Calu3 (cell line): ENCODE measurements at regions not wholly inside any gene's neighbourhood (a gene's known extent, or its start where the extent isn't known, plus 50 kb on each side); places are given as distances from the start of the nearest gene placed in this dataset.

Experiments used
- BruUV-seq: library from RNA; stranded (reverse); fragments of 400-500 nt; replicated peaks from 2 replicates; lab custom pipeline; 2021; lab: Mats Ljungman, UMichigan
- CTCF ChIA-PET: fragments of 300-600 bp; sonication (Branson Sonifier 250); formaldehyde crosslinking; loops from one replicate; lab custom pipeline; 2022; ENCODE audit warnings: antibody characterized with exemption; lab: Charles Lee
- DNase-seq: peaks from one replicate; pipeline ENCODE4 v3.0.0; 2022
- H3K27ac Mint-ChIP-seq: one replicate; pipeline ENCODE4 v1.8.0; 2022; ENCODE audit warnings: mixed read lengths; ENCODE audit not compliant: unreplicated experiment
- H3K27me3 Mint-ChIP-seq: one replicate; pipeline ENCODE4 v1.8.0; 2022; ENCODE audit warnings: mixed read lengths; ENCODE audit not compliant: unreplicated experiment
- H3K36me3 Mint-ChIP-seq: one replicate; pipeline ENCODE4 v1.8.0; 2022; ENCODE audit warnings: mild to moderate bottlenecking, moderate library complexity, mixed read lengths; ENCODE audit not compliant: insufficient read depth, unreplicated experiment
- H3K4me1 Mint-ChIP-seq: one replicate; pipeline ENCODE4 v1.8.0; 2022; ENCODE audit warnings: mild to moderate bottlenecking, low read depth, mixed read lengths; ENCODE audit not compliant: unreplicated experiment
- H3K4me3 Mint-ChIP-seq: one replicate; pipeline ENCODE4 v1.8.0; 2022; ENCODE audit warnings: mild to moderate bottlenecking, low read depth, moderate library complexity, mixed read lengths; ENCODE audit not compliant: unreplicated experiment
- H3K9me3 Mint-ChIP-seq: one replicate; pipeline ENCODE4 v1.8.0; 2022; ENCODE audit warnings: low read depth, mixed read lengths; ENCODE audit not compliant: unreplicated experiment
- intact Hi-C: fragments of 100-400 bp; cut with micrococcal nuclease; formaldehyde crosslinking; loops from one replicate; pipeline ENCODE4 v1.10.0; 2022; ENCODE audit not compliant: unreplicated experiment
- TF ChIP-seq, protein P1 (sequence below): fragments of 200-600 bp; IDR thresholded peaks from one replicate; pipeline ENCODE4 v1.8.0; 2022; ENCODE audit warnings: antibody characterized with exemption; ENCODE audit not compliant: unreplicated experiment

GRCh38 chr7:10211016-10211415 is 762.7 kb upstream of the PHF14 start:
- Mint-ChIP-seq H3K4me1 (no peaks in the 10 kb centered on the region), H3K36me3 (peaks cover 5% of the 10 kb centered on the region), H3K4me3 (no peak overlapping the region), H3K27me3 (no peaks in the 10 kb centered on the region), H3K9me3 (peaks cover 7% of the 10 kb centered on the region), H3K27ac (no peak overlapping the region)
- no peak for DNase-seq
- CTCF ChIA-PET, result no interaction called here
- intact Hi-C loops, result no loop called here
- TF ChIP-seq, protein P1, sequence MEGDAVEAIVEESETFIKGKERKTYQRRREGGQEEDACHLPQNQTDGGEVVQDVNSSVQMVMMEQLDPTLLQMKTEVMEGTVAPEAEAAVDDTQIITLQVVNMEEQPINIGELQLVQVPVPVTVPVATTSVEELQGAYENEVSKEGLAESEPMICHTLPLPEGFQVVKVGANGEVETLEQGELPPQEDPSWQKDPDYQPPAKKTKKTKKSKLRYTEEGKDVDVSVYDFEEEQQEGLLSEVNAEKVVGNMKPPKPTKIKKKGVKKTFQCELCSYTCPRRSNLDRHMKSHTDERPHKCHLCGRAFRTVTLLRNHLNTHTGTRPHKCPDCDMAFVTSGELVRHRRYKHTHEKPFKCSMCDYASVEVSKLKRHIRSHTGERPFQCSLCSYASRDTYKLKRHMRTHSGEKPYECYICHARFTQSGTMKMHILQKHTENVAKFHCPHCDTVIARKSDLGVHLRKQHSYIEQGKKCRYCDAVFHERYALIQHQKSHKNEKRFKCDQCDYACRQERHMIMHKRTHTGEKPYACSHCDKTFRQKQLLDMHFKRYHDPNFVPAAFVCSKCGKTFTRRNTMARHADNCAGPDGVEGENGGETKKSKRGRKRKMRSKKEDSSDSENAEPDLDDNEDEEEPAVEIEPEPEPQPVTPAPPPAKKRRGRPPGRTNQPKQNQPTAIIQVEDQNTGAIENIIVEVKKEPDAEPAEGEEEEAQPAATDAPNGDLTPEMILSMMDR, result no peak
- no TSS peak for BruUV-seq

DNA sequence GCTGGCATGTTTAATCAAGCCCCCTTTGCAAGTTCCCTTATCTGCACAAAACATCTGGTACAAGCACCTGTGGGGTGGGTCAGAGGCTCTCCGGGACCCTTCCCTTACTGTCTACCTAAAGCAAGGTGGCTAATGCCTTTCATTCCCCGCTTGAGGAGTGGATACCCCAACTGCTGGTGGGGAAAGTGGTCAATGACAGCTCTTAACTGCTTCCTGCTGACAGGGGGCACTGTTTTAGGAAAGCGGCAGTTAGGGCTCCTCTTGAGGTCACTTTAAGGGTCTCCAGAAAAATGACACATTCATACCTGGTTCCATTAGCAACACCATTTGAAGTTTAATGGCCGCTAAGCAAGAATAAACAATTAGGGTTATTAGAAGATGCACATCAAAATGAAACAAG is 761.8 kb upstream of the PHF14 start:
- no peaks in the 10 kb centered on the region for H3K4me1 Mint-ChIP-seq
- TF ChIP-seq, protein P1, result no peak
- no peak overlapping the region for H3K27ac Mint-ChIP-seq
- CTCF ChIA-PET, result interaction anchor here (0.5 kb wide), 1 partner anchor 762 kb away, joined by 3 read pairs; the partner anchor contains the start of gene PHF14
- BruUV-seq, result no TSS peak
- no peaks in the 10 kb centered on the region for H3K27me3 Mint-ChIP-seq
- H3K4me3 Mint-ChIP-seq, result no peak overlapping the region
- peaks cover 7% of the 10 kb centered on the region for H3K9me3 Mint-ChIP-seq
- H3K36me3 Mint-ChIP-seq, result peaks cover 5% of the 10 kb centered on the region
- intact Hi-C loops, result no loop called here
- no peak for DNase-seq

- peaks cover 5% of the 10 kb centered on the region for H3K36me3 Mint-ChIP-seq
- TF ChIP-seq, protein P1, result no peak
- CTCF ChIA-PET, result no interaction called here
- H3K27ac Mint-ChIP-seq, result no peak overlapping the region
- no peaks in the 10 kb centered on the region for H3K27me3 Mint-ChIP-seq
- no peak overlapping the region for H3K4me3 Mint-ChIP-seq
- intact Hi-C loops, result no loop called here
- no TSS peak for BruUV-seq
- no peak for DNase-seq
- peaks cover 5% of the 10 kb centered on the region for H3K4me1 Mint-ChIP-seq
- H3K9me3 Mint-ChIP-seq, result peaks cover 7% of the 10 kb centered on the region
These were observed 761.0 kb upstream of the PHF14 start for GRCh38 chr7:10212649-10213048.

GRCh38 chr7:10216462-10216861 is 757.2 kb upstream of the PHF14 start:
- H3K36me3 Mint-ChIP-seq, result no peaks in the 10 kb centered on the region
- H3K27ac Mint-ChIP-seq, result no peak overlapping the region
- CTCF ChIA-PET, result interaction anchor here (1.3 kb wide), 1 partner anchor 10 kb away, joined by 4 read pairs; no protein-coding TSS in a partner anchor
- BruUV-seq, result no TSS peak
- H3K27me3 Mint-ChIP-seq, result no peaks in the 10 kb centered on the region
- no peak overlapping the region for H3K4me3 Mint-ChIP-seq
- intact Hi-C loops, result no loop called here
- DNase-seq, result no peak
- TF ChIP-seq, protein P1, result no peak
- H3K4me1 Mint-ChIP-seq, result peaks cover 5% of the 10 kb centered on the region
- H3K9me3 Mint-ChIP-seq, result peaks cover 7% of the 10 kb centered on the region
